B cell (primary cell): ENCODE measurements at regions not wholly inside any gene's neighbourhood (a gene's known extent, or its start where the extent isn't known, plus 50 kb on each side); places are given as distances from the start of the nearest gene placed in this dataset.

Experiments
- CTCF ChIP-seq: fragments of 200-600 bp; IDR thresholded peaks from one replicate; pipeline ENCODE4 v1.8.0; 2022; ENCODE audit warnings: antibody characterized with exemption, mild to moderate bottlenecking
- EZH2 ChIP-seq: IDR thresholded peaks from 2 replicates; pipeline ENCODE4 v1.6.1; 2012; ENCODE audit warnings: borderline replicate concordance, low read depth, mild to moderate bottlenecking, moderate library complexity, low read length; ENCODE audit not compliant: insufficient read depth, poor library complexity, severe bottlenecking

- TF ChIP-seq CTCF (no peak), EZH2 (no peak)
These were observed 755.2 kb upstream of the CDH10 start for GRCh38 chr5:25399878-25400480.
